Stimulated activated CD8-positive, alpha-beta memory T cell treated with anti-CD3 and anti-CD28 coated beads, Interleukin-4, amount 100 ng/mL, for 24 hours (primary cell): ENCODE measurements at regions not wholly inside any gene's neighbourhood (a gene's known extent, or its start where the extent isn't known, plus 50 kb on each side); places are given as distances from the start of the nearest gene placed in this dataset.

Experiments
- DNase-seq: peaks from one replicate; pipeline ENCODE4 v3.0.0-alpha.2; 2020; ENCODE audit warnings: low read depth

- no peak for DNase-seq
Measured at GRCh38 chr5:117942861-117943519, 1045.4 kb downstream of the DTWD2 start.

GRCh38 chr5:117893211-117893610 lies 1095.1 kb downstream of the DTWD2 start:
- DNase-seq: no peak

- DNase-seq: no peak
Measured at GRCh38 chr5:117892360-117892759, 1096.0 kb downstream of the DTWD2 start.

- DNase-seq: no peak
Measured at GRCh38 chr5:117889596-117889995, 1098.8 kb downstream of the DTWD2 start.

- DNase-seq: no peak
Measured at GRCh38 chr5:117888688-117889087, 1099.7 kb downstream of the DTWD2 start.

GRCh38 chr5:117881426-117882230 lies 1106.7 kb downstream of the DTWD2 start:
- no peak for DNase-seq

GRCh38 chr5:117880932-117881331 lies 1107.4 kb downstream of the DTWD2 start:
- no peak for DNase-seq

- DNase-seq: no peak
Measured at GRCh38 chr5:117877731-117878130, 1110.6 kb downstream of the DTWD2 start.

GRCh38 chr5:117872798-117873368 lies 1115.5 kb downstream of the DTWD2 start:
- DNase-seq: no peak

- no peak for DNase-seq
Measured at GRCh38 chr5:117869596-117869995, 1118.8 kb downstream of the DTWD2 start.

GRCh38 chr5:117863586-117864296 lies 1124.6 kb downstream of the DTWD2 start:
- no peak for DNase-seq

- DNase-seq: no peak
Measured at GRCh38 chr5:117860550-117860949, 1127.8 kb downstream of the DTWD2 start.

GRCh38 chr5:117859176-117859575 lies 1129.2 kb downstream of the DTWD2 start:
- no peak for DNase-seq

GRCh38 chr5:117856713-117857112 lies 1131.6 kb downstream of the DTWD2 start:
- no peak for DNase-seq

- no peak for DNase-seq
Measured at GRCh38 chr5:117837786-117838185, 1150.6 kb downstream of the DTWD2 start.

GRCh38 chr5:117833691-117834090 lies 1154.7 kb downstream of the DTWD2 start:
- DNase-seq: no peak

GRCh38 chr5:117829646-117830045 lies 1158.7 kb downstream of the DTWD2 start:
- DNase-seq: no peak

- no peak for DNase-seq
Measured at GRCh38 chr5:117813850-117814249, 1174.5 kb downstream of the DTWD2 start.

- DNase-seq: no peak
Measured at GRCh38 chr5:117812861-117813260, 1175.5 kb downstream of the DTWD2 start.

- no peak for DNase-seq
Measured at GRCh38 chr5:117809251-117809650, 1179.1 kb downstream of the DTWD2 start.

- no peak for DNase-seq
Measured at GRCh38 chr5:117805058-117805457, 1183.3 kb downstream of the DTWD2 start.

- DNase-seq: no peak
Measured at GRCh38 chr5:117803533-117803932, 1184.8 kb downstream of the DTWD2 start.

- DNase-seq: no peak
Measured at GRCh38 chr5:117801583-117801982, 1186.8 kb downstream of the DTWD2 start.
